ENCODE measurements at regions not wholly inside any gene's neighbourhood (a gene's known extent, or its start where the extent isn't known, plus 50 kb on each side); places are given as distances from the start of the nearest gene placed in this dataset.

DNA sequence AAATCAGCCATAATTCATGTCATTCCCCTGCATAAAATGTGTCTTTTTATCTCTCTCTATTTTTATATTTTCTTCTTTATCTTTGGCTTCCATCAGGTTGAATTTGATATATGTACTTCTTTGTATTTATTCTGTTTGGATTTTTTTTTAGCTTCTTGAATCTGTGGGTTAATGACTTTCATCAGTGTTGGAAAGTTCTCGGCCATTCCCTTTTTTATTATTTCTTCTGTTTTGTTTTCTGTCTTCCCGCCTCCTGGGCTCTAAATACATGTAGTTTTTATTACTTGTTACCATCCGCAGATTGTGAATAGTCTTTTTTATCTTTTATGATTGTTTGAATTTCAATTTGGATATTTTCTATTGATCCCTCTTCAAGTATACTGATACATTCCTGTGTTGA, 637.5 kb downstream of the NPHP4 start:
- H3K36me3 Mint-ChIP-seq = peaks cover 36% of the 10 kb centered on the region
- H3K9me3 Mint-ChIP-seq = peaks cover 50% of the 10 kb centered on the region
- DNase-seq (ENCODE audit: low spot score) (no peak), ATAC-seq (no peak)
- H3K27me3 Mint-ChIP-seq (ENCODE audit: low read depth) = peaks cover 8% of the 10 kb centered on the region
- TF ChIP-seq JAZF1 (CRISPR knock-in tag; IDR thresholded peaks at IDR 0.05) (no peak), ZSCAN18 (CRISPR knock-in tag; IDR thresholded peaks at IDR 0.05) (no peak), ZNF232 (CRISPR knock-in tag; IDR thresholded peaks at IDR 0.05) (no peak), GABPB1 (CRISPR knock-in tag; IDR thresholded peaks at IDR 0.05) (no peak), HMGA2 (CRISPR knock-in tag; IDR thresholded peaks at IDR 0.05) (no peak), MYBL2 (CRISPR knock-in tag; IDR thresholded peaks at IDR 0.05) (no peak), FOXJ3 (CRISPR knock-in tag; IDR thresholded peaks at IDR 0.05; ENCODE audit: borderline replicate concordance) (no peak), PRRX2 (CRISPR knock-in tag; IDR thresholded peaks at IDR 0.05) (no peak), ETV6 (CRISPR knock-in tag; IDR thresholded peaks at IDR 0.05) (no peak)
- TF ChIP-seq, protein P1, sequence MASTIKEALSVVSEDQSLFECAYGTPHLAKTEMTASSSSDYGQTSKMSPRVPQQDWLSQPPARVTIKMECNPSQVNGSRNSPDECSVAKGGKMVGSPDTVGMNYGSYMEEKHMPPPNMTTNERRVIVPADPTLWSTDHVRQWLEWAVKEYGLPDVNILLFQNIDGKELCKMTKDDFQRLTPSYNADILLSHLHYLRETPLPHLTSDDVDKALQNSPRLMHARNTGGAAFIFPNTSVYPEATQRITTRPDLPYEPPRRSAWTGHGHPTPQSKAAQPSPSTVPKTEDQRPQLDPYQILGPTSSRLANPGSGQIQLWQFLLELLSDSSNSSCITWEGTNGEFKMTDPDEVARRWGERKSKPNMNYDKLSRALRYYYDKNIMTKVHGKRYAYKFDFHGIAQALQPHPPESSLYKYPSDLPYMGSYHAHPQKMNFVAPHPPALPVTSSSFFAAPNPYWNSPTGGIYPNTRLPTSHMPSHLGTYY (CRISPR knock-in tag; IDR thresholded peaks at IDR 0.05) = no peak
- H3K4me1 Mint-ChIP-seq = no peaks in the 10 kb centered on the region
- H3K4me3 Mint-ChIP-seq = no peak overlapping the region
- H3K27ac Mint-ChIP-seq = no peak overlapping the region
- POLR2A ChIA-PET = no interaction called here
- CTCF ChIA-PET = no interaction called here

GRCh38 chr1:5351366-5351765, 640.9 kb downstream of the NPHP4 start:
- peaks cover 13% of the 10 kb centered on the region for H3K27me3 Mint-ChIP-seq (ENCODE audit: low read depth)
- H3K27ac Mint-ChIP-seq = no peak overlapping the region
- ATAC-seq (no peak), DNase-seq (ENCODE audit: low spot score) (no peak)
- CTCF ChIA-PET = no interaction called here
- POLR2A ChIA-PET = no interaction called here
- H3K4me3 Mint-ChIP-seq = no peak overlapping the region
- peaks cover 54% of the 10 kb centered on the region for H3K36me3 Mint-ChIP-seq
- peaks cover 56% of the 10 kb centered on the region for H3K9me3 Mint-ChIP-seq
- H3K4me1 Mint-ChIP-seq = no peaks in the 10 kb centered on the region
- no peak for TF ChIP-seq ZBTB21 (CRISPR knock-in tag; IDR thresholded peaks at IDR 0.05; ENCODE audit: borderline replicate concordance)
- TF ChIP-seq, protein P2, sequence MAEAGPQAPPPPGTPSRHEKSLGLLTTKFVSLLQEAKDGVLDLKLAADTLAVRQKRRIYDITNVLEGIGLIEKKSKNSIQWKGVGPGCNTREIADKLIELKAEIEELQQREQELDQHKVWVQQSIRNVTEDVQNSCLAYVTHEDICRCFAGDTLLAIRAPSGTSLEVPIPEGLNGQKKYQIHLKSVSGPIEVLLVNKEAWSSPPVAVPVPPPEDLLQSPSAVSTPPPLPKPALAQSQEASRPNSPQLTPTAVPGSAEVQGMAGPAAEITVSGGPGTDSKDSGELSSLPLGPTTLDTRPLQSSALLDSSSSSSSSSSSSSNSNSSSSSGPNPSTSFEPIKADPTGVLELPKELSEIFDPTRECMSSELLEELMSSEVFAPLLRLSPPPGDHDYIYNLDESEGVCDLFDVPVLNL (CRISPR knock-in tag; IDR thresholded peaks at IDR 0.05; ENCODE audit: borderline replicate concordance, low read depth) = no peak
- TF ChIP-seq GABPB1 (CRISPR knock-in tag; IDR thresholded peaks at IDR 0.05) = no peak
- no peak for TF ChIP-seq ZNF121 (CRISPR knock-in tag; IDR thresholded peaks at IDR 0.05)
- TF ChIP-seq NFE2L1 (CRISPR knock-in tag; IDR thresholded peaks at IDR 0.05) = no peak
- no peak for TF ChIP-seq HMGXB4 (CRISPR knock-in tag; IDR thresholded peaks at IDR 0.05)
- no peak for TF ChIP-seq MXD4 (CRISPR knock-in tag; IDR thresholded peaks at IDR 0.05; ENCODE audit: borderline replicate concordance)
- TF ChIP-seq CREB1 (CRISPR knock-in tag; IDR thresholded peaks at IDR 0.05) = no peak
- TF ChIP-seq ZMAT4 (CRISPR knock-in tag; IDR thresholded peaks at IDR 0.05) = no peak
- TF ChIP-seq NR2C2 (CRISPR knock-in tag; IDR thresholded peaks at IDR 0.05) = no peak
- no peak for TF ChIP-seq ZNF138 (CRISPR knock-in tag; conservative IDR thresholded peaks at IDR 0.05)
- no peak for TF ChIP-seq ZSCAN18 (CRISPR knock-in tag; IDR thresholded peaks at IDR 0.05)
- TF ChIP-seq OVOL2 (CRISPR knock-in tag; IDR thresholded peaks at IDR 0.05; ENCODE audit: borderline replicate concordance) = no peak
- TF ChIP-seq, protein P3, sequence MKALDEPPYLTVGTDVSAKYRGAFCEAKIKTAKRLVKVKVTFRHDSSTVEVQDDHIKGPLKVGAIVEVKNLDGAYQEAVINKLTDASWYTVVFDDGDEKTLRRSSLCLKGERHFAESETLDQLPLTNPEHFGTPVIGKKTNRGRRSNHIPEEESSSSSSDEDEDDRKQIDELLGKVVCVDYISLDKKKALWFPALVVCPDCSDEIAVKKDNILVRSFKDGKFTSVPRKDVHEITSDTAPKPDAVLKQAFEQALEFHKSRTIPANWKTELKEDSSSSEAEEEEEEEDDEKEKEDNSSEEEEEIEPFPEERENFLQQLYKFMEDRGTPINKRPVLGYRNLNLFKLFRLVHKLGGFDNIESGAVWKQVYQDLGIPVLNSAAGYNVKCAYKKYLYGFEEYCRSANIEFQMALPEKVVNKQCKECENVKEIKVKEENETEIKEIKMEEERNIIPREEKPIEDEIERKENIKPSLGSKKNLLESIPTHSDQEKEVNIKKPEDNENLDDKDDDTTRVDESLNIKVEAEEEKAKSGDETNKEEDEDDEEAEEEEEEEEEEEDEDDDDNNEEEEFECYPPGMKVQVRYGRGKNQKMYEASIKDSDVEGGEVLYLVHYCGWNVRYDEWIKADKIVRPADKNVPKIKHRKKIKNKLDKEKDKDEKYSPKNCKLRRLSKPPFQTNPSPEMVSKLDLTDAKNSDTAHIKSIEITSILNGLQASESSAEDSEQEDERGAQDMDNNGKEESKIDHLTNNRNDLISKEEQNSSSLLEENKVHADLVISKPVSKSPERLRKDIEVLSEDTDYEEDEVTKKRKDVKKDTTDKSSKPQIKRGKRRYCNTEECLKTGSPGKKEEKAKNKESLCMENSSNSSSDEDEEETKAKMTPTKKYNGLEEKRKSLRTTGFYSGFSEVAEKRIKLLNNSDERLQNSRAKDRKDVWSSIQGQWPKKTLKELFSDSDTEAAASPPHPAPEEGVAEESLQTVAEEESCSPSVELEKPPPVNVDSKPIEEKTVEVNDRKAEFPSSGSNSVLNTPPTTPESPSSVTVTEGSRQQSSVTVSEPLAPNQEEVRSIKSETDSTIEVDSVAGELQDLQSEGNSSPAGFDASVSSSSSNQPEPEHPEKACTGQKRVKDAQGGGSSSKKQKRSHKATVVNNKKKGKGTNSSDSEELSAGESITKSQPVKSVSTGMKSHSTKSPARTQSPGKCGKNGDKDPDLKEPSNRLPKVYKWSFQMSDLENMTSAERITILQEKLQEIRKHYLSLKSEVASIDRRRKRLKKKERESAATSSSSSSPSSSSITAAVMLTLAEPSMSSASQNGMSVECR (CRISPR knock-in tag; IDR thresholded peaks at IDR 0.05; ENCODE audit: borderline replicate concordance) = no peak
- no peak for TF ChIP-seq ELF4 (CRISPR knock-in tag; IDR thresholded peaks at IDR 0.05; ENCODE audit: low read depth)
- TF ChIP-seq, protein P4, sequence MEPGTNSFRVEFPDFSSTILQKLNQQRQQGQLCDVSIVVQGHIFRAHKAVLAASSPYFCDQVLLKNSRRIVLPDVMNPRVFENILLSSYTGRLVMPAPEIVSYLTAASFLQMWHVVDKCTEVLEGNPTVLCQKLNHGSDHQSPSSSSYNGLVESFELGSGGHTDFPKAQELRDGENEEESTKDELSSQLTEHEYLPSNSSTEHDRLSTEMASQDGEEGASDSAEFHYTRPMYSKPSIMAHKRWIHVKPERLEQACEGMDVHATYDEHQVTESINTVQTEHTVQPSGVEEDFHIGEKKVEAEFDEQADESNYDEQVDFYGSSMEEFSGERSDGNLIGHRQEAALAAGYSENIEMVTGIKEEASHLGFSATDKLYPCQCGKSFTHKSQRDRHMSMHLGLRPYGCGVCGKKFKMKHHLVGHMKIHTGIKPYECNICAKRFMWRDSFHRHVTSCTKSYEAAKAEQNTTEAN (CRISPR knock-in tag; IDR thresholded peaks at IDR 0.05) = no peak

All from WTC11 (cell line).